TTC549 (cell line): ENCODE measurements at regions not wholly inside any gene's neighbourhood (a gene's known extent, or its start where the extent isn't known, plus 50 kb on each side); places are given as distances from the start of the nearest gene placed in this dataset.

Source experiments
- FAIRE-seq: peaks from 2 replicates; lab custom pipeline; 2012; peaks lifted over from hg19 to GRCh38; lab: Jason Lieb, UNC

DNA sequence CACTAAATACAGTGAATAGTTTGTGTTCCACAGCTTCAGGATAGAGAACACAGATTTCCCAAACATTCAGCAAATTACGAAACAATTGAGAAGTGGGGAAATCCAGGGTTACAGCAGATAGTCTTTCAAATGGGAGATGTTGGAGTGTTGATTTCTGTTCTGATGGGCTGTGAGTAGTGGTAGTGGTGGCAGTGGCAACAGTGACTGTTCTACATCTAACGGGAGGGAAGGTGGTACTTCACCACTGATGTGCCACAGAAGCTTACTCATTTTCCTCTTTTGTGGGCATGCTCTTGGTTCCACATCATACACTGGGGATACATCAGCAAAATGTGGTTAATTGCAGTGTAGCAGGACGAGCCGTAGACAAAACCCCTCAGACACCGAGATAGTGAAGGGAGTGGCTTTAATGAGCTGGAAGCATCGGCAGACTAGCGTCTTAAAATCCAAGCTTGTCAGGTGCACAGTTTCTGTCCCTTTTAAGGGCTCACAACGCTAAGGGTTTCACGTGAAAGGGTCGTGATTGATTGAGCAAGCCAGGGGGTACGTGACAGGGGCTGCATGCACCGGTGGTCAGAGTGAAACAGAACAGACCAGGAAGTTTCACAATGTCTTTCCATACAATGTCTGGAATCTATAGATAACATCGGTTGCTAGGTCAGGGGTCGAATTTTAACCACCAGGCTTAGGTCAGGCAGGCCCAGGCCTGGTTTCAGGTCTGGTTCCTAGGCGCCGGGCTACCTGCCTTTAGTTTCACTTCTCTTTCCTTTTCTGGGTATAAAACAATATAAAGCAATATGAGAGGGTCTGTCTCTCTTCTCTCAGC lies 330.6 kb upstream of the FBXO33 start:
- no peak for FAIRE-seq

DNA sequence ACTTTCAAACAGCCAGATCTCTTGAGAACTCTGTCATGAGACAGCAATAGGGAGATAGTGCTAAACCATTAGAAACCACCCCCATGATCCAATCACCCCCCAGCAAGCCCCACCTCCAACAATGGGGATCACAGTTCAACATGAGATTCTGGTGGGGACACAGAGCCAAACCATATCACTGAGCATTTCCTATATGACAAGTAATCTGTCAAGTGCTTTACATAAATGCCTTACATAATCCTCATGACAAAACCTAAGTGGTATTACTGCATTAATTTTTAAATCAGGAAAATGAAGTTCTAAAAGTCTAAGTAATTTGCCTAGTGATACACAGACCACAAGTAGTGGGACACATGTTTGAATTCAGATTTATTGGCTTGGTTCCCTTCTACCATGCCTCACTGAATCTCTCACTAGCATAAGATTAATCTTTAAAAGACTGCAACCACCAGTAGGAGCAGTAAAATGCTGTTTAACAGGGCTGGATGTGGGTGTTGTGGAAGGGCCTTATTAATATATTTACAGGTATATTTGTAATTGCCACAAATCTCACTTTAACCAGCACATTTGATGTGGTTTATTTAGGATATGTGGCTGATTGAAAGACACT lies 323.1 kb upstream of the FBXO33 start:
- no peak for FAIRE-seq

DNA sequence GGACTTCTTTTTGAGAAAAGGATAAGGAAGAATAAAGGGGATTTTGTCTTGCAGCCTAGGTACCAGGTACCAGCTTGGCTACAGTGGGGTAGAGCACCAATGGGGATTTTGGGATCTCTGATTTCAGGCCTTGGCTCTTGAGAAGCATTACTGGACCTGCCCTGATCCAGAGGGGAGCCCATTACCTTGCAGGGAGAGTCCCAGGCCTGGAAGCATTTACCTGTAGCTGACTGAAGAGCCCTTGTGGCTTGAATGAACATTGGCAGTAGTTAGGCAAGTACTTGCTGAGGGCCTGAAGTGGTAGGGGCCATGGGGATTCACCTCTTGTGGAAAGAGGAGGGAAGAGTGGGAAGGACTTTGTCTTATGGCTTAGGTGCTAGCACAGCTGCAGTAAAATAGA lies 308.2 kb upstream of the FBXO33 start:
- FAIRE-seq = no peak

GRCh38 chr14:39739796-39740195 lies 307.6 kb upstream of the FBXO33 start:
- no peak for FAIRE-seq

GRCh38 chr14:39734306-39734705 lies 302.1 kb upstream of the FBXO33 start:
- FAIRE-seq = no peak

GRCh38 chr14:39733741-39734140 lies 301.5 kb upstream of the FBXO33 start:
- no peak for FAIRE-seq

- no peak for FAIRE-seq
Measured at GRCh38 chr14:39731912-39732311, 299.7 kb upstream of the FBXO33 start.

DNA sequence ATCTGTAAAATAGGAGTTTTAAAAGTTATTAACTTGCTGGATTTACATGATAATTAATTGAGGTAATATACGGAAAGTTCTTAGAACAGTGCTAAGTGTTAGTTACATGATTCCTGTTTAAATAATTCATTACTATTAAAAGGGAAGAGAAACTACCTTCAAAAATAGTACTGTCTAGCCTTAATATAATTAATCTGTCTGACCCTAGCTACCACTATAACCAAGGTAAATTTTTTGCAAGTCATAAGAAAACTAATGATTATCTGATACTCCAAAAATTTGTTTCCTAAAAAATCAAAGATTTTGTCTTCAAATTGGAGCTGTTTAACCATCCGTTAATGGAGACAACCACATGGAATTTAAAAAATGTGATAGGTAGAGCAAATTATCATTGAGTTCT lies 294.3 kb upstream of the FBXO33 start:
- no peak for FAIRE-seq

- no peak for FAIRE-seq
Measured at GRCh38 chr14:39722547-39723273, 290.5 kb upstream of the FBXO33 start.

DNA sequence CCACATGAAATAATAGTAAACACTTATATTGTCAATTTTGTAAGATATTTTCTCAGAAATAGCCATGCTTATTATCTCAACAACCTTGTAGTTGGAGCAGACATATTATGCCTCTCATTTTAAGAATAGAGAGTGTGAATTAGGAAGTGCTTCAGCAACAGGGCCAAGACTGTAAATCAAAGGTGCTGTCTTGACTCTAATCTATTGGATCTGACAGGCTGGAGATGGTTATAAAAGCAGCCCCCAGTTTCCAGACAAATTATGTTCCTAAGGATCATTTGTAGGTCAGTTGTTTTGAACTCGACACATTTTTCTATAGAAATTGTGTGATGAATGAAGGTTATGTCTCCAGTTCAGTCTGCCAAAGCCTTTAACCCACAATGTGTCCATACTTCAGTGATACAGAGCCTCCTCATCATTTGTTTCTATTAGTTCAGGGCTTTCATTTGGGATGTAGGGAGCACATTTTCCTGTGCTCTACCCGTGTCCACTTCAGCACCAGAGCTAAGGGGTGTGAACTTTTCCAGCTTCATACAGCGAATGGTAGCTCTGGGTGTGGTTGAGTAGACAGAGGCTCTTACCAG lies 284.8 kb upstream of the FBXO33 start:
- no peak for FAIRE-seq

DNA sequence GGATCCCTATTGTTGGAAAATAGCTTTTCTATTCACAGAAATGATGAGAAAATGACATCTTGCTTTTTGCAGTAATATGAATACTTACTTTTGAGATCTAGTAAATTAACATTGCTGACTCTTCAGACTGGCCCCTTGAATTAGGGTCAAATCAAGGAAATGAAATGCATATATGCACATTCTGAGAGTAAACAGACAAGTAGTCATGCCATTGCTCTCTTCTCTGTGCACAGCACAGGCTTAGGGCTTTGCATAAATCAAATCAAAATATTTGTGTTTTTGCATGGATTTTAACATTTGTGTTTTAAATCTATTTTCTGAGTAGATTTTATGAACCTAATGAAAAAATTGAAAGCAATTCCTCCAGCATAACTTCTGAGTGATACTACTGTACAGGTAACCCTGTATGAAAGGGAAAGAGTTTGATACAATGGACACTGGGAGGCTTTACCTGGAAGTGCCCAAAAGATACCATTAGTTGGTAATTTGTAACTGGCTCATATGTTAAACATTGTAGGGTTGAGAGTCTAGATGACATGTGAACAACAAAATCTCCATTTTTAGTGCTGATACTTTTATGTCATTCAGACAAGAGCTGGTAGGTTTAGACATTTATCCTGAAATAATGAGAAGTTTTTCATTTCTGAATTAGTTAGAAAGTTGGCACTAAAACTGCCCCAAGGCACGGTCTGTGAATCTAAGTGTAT lies 280.2 kb upstream of the FBXO33 start:
- no peak for FAIRE-seq

DNA sequence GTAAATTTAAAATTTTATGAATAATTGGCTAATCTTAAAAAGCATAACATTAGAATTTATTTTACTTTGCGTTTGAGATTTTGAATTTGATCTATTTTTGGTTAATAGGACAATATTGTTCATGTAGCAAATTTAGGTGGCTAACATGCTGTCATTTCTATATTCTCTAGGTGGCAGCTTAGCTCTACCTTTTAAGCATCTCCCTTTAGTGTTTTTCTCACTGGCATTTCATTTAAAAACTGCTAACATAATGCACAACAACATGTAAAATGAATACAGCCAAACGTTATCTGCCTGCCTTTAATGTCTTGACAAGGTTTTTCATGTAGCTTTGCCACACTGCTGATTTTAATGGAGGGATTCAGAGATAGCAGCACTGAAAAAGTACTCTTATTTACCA lies 272.4 kb upstream of the FBXO33 start:
- no peak for FAIRE-seq

DNA sequence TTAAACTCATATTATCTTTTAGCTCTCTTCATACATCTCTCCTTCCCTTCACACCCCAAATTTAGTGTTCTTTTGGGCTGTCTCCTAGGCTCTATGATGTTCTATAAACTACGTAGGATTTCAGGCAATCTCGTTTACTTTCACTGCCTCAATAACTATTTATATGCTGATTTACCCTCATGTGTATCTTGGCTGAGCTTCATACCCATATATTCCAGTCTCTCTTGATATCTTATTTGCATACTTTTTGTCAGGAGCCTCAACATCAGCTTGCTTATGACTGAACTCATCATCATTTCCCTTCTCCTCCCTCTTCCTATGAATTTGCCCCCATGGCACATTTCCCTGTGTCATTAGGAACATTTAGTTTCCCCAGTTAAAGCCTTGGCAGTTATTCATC lies 262.1 kb upstream of the FBXO33 start:
- no peak for FAIRE-seq

DNA sequence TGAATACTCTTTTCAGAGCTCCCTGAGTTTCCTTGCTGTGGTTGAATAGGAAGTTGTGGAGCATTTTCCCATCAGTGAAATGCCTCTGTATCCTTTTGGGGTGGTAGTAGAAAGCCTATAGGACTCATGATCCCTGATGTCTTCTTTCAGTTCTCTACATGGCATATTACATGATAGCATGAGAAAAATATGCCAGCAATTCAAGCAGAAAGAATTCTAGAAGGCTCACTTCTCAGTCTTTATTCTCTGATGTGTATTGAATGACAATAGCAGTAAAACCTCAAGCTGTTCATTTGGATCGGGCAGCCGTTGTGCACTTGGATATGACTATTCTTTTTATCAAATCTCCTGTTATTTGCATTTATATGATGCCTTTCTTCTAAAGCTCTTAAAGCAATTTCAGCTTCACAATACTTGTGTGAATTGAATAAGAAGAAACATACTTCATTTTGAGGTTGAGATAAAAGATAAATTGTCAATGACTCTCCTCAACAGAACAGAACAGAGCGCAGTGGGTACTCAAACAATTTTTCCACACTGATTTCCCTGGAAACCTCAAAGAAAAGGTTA lies 251.5 kb upstream of the FBXO33 start:
- no peak for FAIRE-seq

DNA sequence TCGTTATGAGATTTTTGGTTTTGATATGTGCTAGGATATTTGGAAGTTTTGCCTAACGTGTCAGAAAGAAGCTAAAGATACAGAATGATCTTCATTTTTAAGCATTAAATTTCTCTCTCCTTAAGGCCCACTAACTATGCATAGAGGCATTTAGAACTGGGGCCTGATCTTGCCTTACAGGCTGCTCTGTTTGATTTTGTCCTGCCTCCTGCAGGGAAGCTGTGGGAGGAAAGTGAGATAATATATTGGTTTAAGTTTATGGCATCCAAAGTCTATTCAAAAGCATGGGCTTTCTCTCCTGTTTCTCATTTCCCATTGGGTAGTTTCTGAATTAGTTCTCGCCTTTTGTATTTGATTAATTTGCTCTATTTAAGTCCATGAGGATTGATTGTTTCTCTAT lies 250.3 kb upstream of the FBXO33 start:
- FAIRE-seq = no peak

GRCh38 chr14:39681782-39682399 lies 249.7 kb upstream of the FBXO33 start:
- no peak for FAIRE-seq

GRCh38 chr14:39680777-39681176 lies 248.5 kb upstream of the FBXO33 start:
- no peak for FAIRE-seq

DNA sequence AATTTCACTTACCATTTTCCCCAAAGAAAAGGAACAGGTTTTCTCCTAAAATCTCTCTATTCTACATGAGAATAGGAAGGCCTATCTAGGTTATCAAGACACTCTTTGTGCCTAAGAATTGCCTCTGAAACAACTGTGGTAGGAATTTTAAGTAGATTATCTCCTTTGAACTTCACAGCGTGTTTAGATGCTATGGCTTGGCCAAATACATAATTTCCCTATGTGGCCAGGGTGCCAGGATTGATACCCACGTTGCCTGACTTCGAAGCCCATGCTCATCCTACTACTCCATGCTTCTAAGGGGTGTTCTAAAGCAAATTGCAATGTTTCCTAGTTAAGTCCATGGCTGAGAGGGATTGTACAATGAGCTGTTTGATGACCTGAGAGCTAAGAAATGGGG lies 241.5 kb upstream of the FBXO33 start:
- FAIRE-seq = no peak

GRCh38 chr14:39673270-39673711 lies 241.1 kb upstream of the FBXO33 start:
- FAIRE-seq = no peak

- no peak for FAIRE-seq
Measured at GRCh38 chr14:39668449-39668848, 236.2 kb upstream of the FBXO33 start.

GRCh38 chr14:39666386-39666785 lies 234.2 kb upstream of the FBXO33 start:
- FAIRE-seq = no peak

DNA sequence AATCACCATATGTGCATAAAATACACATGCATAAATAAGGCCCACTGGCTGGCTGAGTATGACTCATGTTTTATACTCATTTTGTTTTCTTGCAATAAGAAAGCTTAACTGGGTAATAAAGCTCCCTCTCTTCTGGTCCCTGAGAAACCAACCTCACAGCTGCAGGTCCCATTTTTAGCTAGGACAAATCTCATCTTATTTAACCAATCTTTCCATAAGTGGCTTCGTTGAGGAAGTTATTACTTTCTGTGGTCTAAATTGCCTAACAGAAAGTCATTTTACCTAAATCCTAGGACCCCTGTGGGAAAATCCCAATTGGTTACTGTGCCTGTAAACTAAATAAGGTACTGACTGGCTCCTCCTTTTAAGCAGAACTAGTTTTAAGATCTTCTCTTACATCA lies 232.8 kb upstream of the FBXO33 start:
- no peak for FAIRE-seq
